Gastroesophageal sphincter (tissue), 3 donors: ENCODE measurements at regions not wholly inside any gene's neighbourhood (a gene's known extent, or its start where the extent isn't known, plus 50 kb on each side); places are given as distances from the start of the nearest gene placed in this dataset.

Experiments used
- EP300 ChIP-seq: sonication (generic); formaldehyde crosslinking; IDR thresholded peaks from one replicate; pipeline ENCODE4 v1.6.1; 2017; ENCODE audit warnings: antibody characterized with exemption, mild to moderate bottlenecking
- POLR2A ChIP-seq, 2 donors: fragments of 450-650 bp; IDR thresholded peaks; one replicate each; pipeline ENCODE4 v1.6.1; 2017; ENCODE audit warnings: antibody characterized with exemption in 2 of 2, mild to moderate bottlenecking in 2 of 2, moderate library complexity in 1 of 2
- TF ChIP-seq, protein P1 (sequence below), 4 experiments: fragments of 200-600 bp in 2 of 4; fragments of 450-650 bp in 2 of 4; sonication (generic) in 1 of 4; IDR thresholded peaks; one replicate each; pipeline ENCODE4 v1.5.1; 2017 to 2019; ENCODE audit warnings: antibody characterized with exemption in 4 of 4, mild to moderate bottlenecking in 2 of 4, moderate library complexity in 2 of 4

DNA sequence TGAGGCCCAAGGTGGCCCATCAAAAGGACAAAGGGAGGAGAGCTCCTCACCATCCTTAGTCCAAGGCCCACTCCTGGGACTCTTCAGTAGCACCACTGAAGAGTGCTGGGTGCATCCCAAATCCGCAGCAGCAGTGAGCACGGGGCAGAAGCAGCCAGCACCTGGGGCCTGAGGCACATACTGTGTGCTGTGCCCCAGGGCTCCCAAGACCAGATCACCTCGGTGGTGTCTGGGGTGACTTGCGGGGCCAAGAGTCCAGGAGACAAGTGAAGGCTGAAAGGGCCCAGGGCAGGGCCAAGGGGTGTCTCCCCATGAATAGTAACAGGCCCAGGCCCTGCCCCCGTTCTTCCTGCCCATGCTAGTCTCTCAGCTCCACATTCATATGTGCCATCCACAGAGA is 59.9 kb upstream of the INSIG1 start:
- no peak for TF ChIP-seq EP300
- TF ChIP-seq, protein P1, sequence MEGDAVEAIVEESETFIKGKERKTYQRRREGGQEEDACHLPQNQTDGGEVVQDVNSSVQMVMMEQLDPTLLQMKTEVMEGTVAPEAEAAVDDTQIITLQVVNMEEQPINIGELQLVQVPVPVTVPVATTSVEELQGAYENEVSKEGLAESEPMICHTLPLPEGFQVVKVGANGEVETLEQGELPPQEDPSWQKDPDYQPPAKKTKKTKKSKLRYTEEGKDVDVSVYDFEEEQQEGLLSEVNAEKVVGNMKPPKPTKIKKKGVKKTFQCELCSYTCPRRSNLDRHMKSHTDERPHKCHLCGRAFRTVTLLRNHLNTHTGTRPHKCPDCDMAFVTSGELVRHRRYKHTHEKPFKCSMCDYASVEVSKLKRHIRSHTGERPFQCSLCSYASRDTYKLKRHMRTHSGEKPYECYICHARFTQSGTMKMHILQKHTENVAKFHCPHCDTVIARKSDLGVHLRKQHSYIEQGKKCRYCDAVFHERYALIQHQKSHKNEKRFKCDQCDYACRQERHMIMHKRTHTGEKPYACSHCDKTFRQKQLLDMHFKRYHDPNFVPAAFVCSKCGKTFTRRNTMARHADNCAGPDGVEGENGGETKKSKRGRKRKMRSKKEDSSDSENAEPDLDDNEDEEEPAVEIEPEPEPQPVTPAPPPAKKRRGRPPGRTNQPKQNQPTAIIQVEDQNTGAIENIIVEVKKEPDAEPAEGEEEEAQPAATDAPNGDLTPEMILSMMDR (IDR thresholded peaks at IDR 0.05): no peak
- no peak for TF ChIP-seq POLR2A (IDR thresholded peaks at IDR 0.05)
